ENCODE measurements at regions not wholly inside any gene's neighbourhood (a gene's known extent, or its start where the extent isn't known, plus 50 kb on each side); places are given as distances from the start of the nearest gene placed in this dataset.

- TF ChIP-seq CTCF (conservative IDR thresholded peaks at IDR 0.05; ENCODE audit: low read length) (no peak), EZH2phosphoT487 (IDR thresholded peaks at IDR 0.05; ENCODE audit: borderline replicate concordance) (no peak)
Observed at GRCh38 chr10:107626862-107627261, 462.4 kb upstream of the SORCS1 start.

Measured in Loucy (cell line).